COR-L47 (cell line): ENCODE measurements at regions not wholly inside any gene's neighbourhood (a gene's known extent, or its start where the extent isn't known, plus 50 kb on each side); places are given as distances from the start of the nearest gene placed in this dataset.
A peak's percentile ranks its signal among the peaks of the same experiment; 100 is the strongest.
"Not testable (repeated sequence)": the region's sequence is repeated elsewhere in the genome, so short reads cannot be mapped to it uniquely, and the experiment has no call there.

Source experiments
- DNase-seq: peaks from one replicate; lab custom pipeline; 2025; lab: John Stamatoyannopoulos, UW

DNA sequence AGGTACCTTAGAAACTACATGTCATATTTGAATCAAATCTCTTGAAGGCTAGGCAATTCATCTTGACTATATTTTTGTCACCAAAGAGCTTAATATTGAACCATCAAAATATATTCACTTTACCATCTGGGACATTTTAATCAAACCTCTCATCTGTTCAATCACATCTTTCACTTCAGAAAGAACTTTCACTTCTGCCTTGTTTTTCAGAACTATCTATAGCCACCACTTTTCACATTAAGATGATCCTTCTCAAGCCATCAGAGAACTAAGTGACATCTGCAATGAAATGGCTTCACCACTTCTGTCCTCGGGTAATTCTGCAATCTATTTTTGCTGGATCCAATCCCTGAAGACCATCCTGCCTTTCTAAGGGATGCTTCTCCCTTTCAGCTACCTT is 57.8 kb downstream of the OR2B2 start:
- DNase-seq: no peak

DNA sequence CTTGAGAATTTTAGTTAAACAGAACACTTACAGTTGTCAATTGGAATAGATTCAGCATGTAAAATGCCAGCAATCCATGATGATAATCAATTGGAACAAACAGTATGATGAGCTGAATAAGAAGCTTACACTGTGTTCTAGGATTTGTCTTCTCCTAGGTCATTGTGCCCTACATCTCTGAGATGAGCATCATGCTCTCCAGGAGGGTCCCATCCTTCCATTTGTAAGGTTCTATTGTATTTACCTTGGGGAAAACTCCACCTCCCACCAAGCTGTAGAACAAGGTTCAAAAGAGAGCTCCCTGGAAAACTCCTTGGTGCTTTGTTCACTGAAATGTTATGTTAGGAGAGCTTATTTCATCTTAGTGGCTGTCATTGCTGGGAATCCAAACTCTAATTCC is 60.8 kb downstream of the OR2B2 start:
- DNase-seq: no peak

DNA sequence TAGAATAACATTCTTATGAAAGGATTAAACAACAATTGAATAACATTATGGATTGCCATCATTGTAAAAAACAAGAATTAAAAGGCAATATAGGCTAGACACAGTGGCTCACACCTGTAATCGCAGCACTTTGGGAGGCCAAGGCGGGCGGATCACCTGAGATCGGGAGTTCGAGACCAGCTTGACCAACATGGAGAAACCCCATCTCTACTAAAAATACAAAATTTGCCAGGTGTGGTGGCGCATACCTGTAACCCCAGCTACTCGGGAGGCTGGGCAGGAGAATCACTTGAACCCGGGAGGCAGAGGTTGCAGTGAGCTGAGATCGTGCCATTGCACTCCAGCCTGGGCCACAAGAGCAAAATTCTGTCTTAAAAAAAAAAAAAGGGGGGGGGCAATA is 63.2 kb downstream of the OR2B2 start:
- DNase-seq: not testable (repeated sequence)

GRCh38 chr6:27847706-27848105 is 64.5 kb downstream of the OR2B2 start:
- no peak for DNase-seq

DNA sequence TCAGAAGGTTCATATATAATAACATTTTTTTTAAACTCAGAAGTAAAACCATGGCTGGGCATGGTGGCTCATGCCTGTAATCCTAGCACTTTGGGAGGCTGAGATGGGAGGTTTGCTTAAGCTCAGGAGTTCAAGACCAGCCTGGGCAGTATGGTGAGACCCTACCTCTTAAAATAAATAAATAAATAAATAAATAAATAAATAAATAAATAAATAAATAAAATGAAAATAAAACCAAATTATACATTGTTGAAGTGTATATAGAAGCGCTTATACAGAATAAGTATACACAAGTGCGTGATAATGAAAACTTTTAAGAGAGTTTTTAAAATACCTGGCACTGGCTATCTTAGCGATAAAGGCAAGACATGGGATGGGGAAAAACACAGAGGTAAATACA is 71.6 kb downstream of the OR2B2 start:
- DNase-seq: no peak

DNA sequence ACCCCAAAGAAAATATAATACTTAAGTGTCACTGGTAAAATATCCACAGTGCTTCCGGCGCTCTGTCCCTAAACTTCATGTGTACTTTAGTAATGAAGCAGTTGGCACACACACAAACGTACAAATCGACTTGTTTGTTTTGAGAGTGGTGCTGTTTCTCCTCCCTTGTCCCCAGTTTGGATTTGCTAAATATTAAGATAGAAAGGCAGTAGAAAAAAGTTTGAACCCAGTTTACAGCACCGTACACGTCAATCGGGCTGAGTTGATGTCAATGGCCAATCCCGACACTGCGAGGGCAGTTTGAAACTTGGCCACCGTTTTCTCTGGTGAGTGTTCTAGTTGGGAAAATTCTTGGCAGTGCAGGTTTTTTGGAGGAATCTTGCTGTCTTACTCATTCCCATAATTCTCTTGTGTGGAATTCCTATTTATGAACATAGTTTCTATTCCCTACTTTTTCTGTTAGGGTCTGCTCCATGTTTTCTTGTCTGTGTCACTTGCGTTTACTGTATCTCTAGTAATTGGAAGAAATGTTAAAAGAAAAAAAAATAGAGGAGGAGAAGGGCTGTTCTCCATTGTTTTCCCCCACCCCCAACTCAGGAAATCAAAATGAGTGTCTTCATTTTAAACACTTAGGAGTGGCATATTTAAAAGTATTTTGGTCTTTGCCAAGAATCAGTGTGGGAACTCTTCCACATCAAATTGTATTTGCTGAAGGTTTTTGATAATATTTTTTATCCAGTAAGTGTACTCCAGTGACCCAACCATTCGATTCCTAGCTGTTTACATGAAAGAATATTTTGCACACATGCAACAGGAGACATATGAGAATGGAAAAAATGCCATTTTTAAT is 72.3 kb downstream of the OR2B2 start:
- peak; percentile 52 for DNase-seq

- no peak for DNase-seq
Measured at GRCh38 chr6:27838945-27839625, 73.1 kb downstream of the OR2B2 start.

GRCh38 chr6:27838058-27838944 is 73.9 kb downstream of the OR2B2 start:
- DNase-seq: peak; percentile 99

- no peak for DNase-seq
Measured at GRCh38 chr6:27837625-27838057, 74.6 kb downstream of the OR2B2 start.

DNA sequence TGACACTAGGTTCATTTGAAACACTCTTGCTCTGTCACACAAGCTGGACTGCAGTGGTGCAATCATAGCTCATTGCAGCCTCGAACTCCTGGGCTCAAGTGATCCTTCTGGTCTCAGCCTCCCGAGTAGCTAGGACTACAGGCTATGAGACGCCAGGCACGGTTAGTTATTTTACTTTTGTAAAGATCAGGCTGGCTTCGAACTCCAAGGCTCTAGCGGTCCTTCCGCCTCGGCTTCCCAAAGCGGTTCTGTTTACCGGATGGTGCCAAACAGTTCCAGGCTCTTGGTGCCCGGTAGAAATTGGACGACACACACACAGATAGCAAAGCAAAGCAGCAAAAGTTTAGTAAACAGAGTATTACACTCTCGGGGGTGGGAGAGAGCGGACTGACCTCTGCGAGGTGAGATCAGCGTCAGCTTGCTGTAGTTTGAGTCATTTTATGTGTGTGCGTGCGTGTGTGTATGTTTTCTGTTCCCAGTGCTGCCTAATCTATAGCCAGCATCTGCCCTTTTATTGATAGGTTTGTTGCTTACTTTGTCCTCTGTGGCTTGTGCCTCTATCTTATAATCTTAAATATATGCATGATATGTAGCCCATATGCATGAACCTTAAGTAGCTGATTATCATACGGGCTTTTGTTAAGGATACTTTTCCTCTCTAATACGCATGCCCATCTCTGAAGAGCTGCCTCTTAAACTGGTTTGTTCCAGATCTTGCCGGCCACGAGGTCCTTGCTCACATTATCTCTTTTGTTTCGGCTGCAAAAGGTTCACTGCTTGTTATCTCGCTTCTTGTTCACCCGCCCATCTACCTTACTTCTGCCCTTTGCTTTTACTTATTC is 75.2 kb downstream of the OR2B2 start:
- peak; percentile 73 for DNase-seq

DNA sequence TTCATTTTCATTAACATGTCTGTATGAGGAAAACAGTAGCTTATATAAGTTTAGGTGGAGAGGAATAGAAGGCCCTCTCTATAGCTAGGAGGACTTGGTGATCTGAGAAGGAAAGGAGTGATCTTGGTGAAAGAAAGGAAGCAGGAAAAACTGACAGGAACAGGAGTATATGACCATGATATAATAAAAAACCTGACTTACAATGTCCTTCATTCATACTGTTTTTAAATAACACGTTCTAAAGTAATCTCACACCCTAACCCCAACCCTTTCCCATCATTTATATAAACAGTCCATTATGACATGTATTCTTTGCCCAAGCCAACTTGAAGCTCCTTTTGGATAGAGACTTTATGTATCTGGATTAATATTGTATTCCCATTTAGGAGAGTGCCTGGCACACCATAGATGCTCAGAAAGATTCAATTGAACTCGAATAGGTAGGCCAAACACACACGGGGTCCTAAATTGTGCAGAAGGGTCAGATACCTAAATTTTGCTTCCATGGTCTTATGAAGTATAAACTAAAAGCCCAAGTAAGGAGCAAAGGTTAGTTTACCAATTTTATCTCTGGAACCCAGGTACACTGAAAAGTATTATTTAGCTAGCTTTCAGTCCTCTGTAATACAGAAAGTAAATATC is 75.9 kb downstream of the OR2B2 start:
- DNase-seq: no peak

DNA sequence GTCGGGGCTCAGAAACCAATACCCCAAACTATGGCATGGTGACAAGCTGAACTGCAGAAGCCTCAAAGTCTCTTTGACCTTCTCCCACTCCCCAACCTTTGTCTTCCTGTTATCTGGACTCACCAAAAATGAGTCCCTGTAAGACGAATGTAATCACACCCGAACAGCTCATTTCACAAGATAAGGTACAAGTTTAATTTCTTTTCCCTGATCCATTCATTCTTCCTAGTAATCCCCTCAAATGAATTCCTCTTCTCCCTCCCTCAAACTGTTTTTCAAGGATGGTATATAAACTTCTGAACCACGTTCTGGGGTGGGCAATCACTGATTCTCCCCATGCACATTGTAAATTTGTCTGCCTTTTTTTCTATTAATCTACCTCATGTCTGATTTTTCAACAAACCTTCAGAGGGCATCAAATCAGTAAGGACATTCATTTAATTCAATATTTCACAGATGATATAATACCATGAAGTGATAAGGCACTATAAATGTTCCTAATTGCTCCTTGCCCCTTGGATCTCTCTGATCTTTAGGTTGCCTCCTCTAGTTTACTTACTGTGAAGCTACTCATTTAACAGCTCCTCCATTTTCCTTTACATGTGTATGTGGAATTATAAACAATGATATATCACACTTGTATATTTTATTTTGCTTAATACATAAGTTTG is 77.2 kb downstream of the OR2B2 start:
- DNase-seq: no peak

GRCh38 chr6:27834384-27834783 is 77.8 kb downstream of the OR2B2 start:
- no peak for DNase-seq

GRCh38 chr6:27831434-27832081 is 80.6 kb downstream of the OR2B2 start:
- DNase-seq: peak; percentile 74

- peak; percentile 43 for DNase-seq
Measured at GRCh38 chr6:27830600-27831433, 81.4 kb downstream of the OR2B2 start.

DNA sequence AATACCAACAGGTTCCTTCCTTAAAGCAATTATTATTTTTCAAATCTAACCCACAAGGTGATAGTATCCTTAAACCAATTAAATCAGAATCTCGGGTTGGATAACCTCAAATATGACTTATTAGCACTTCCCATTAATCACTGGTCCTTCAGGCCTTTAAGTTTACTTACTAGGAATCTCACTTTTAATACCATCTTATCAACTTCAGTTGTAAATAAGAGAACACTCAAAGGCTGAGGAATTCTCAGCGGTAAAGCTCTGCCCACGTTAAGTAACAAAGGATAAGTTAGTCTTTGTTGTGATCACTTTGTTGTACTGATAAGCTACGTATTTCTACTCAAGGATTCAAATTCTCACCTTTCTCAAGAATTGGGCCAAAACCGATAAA is 82.0 kb downstream of the OR2B2 start:
- no peak for DNase-seq

DNA sequence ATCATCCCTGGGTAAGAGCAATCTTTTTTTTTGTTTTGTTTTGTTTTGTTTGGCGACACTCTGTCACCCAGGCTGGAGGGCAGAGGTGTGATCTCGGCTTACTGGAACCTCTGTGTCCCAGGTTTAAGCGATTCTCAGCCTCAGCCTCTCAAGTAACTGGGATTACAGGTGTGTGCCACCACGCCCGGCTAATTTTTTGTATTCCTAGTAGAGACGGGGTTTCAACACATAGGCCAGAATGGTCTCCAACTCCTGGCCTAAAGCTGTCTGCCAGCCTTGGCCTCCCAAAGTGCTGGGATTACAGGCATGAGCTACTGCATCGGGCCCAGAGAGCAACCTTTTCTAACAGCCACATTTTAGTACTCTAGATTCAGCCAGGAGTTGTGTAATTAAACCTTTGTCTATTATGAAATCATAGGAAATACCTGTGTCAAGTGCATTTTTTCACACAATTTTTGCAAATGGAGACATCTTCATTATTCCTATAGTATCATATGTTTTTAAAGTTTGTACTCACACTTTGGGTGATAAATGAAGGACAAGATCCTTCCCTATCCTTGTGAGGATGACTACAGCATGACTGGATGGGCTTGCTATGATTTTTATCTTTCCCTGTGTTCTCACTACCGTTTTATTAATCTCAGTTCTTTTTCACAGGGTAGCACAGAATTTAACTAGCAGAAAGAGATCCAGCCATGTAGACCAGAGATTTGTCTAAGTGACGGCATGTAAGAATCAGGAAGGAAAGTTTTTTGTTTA is 82.6 kb downstream of the OR2B2 start:
- no peak for DNase-seq

DNA sequence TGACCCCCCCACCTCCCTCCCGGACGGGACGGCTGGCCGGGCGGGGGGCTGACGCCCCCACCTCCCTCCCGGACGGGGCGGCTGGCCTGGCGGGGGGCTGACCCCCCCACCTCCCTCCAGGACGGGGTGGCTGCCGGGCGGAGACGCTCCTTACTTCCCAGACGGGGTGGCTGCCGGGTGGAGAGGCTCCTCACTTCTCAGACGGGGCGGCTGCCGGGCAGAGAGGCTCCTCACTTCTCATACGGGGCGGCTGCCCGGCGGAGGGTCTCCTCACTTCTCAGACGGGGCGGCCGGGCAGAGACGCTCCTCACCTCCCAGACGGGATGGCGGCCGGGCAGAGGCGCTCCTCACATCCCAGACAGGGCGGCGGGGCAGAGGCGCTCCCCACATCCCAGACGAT is 84.7 kb downstream of the OR2B2 start:
- DNase-seq: not testable (repeated sequence)
